NCI-H82 treated with DMSO at 0.1 percent for 48 hours (cell line): ENCODE measurements at regions not wholly inside any gene's neighbourhood (a gene's known extent, or its start where the extent isn't known, plus 50 kb on each side); places are given as distances from the start of the nearest gene placed in this dataset.

Source experiments
- DNase-seq: peaks from one replicate; lab custom pipeline; 2025; ENCODE audit not compliant: unreplicated experiment; lab: John Stamatoyannopoulos, UW

GRCh38 chr1:50300297-50300696, 122.9 kb downstream of the DMRTA2 start:
- no peak for DNase-seq

GRCh38 chr1:50295566-50295965, 127.7 kb downstream of the DMRTA2 start:
- DNase-seq = no peak

- no peak for DNase-seq
Observed at GRCh38 chr1:50292276-50292675, 131.0 kb downstream of the DMRTA2 start.

- DNase-seq = no peak
Observed at GRCh38 chr1:50289495-50289894, 133.7 kb downstream of the DMRTA2 start.

- no peak for DNase-seq
Observed at GRCh38 chr1:50285994-50286393, 137.2 kb downstream of the DMRTA2 start.

- DNase-seq = peak; percentile 45
Observed at GRCh38 chr1:50279622-50280330, 143.5 kb downstream of the DMRTA2 start.

- DNase-seq = no peak
Observed at GRCh38 chr1:50278961-50279360, 144.3 kb downstream of the DMRTA2 start.

- no peak for DNase-seq
Observed at GRCh38 chr1:50278410-50278809, 144.8 kb downstream of the DMRTA2 start.

- peak; percentile 25 for DNase-seq
Observed at GRCh38 chr1:50275566-50275965, 147.7 kb downstream of the DMRTA2 start.

- peak; percentile 38 for DNase-seq
Observed at GRCh38 chr1:50272912-50273311, 150.3 kb downstream of the DMRTA2 start.

- peak; percentile 40 for DNase-seq
Observed at GRCh38 chr1:50271968-50272578, 151.2 kb downstream of the DMRTA2 start.

GRCh38 chr1:50271337-50271736, 151.9 kb downstream of the DMRTA2 start:
- peak; percentile 96 for DNase-seq

GRCh38 chr1:50270926-50271325, 152.3 kb downstream of the DMRTA2 start:
- peak; percentile 80 for DNase-seq

GRCh38 chr1:50268049-50268448, 155.2 kb downstream of the DMRTA2 start:
- DNase-seq = no peak

GRCh38 chr1:50266509-50266908, 156.7 kb downstream of the DMRTA2 start:
- DNase-seq = no peak

GRCh38 chr1:50265790-50266314, 157.1 kb downstream of the ELAVL4 start:
- DNase-seq = no peak

- no peak for DNase-seq
Observed at GRCh38 chr1:50264590-50264989, 155.9 kb downstream of the ELAVL4 start.

- DNase-seq = no peak
Observed at GRCh38 chr1:50262436-50262835, 153.7 kb downstream of the ELAVL4 start.

- DNase-seq = no peak
Observed at GRCh38 chr1:50261951-50262350, 153.2 kb downstream of the ELAVL4 start.

GRCh38 chr1:50257940-50258685, 149.4 kb downstream of the ELAVL4 start:
- DNase-seq = no peak

- DNase-seq = no peak
Observed at GRCh38 chr1:50257029-50257428, 148.3 kb downstream of the ELAVL4 start.
